RCC 7860 (cell line): ENCODE measurements at regions not wholly inside any gene's neighbourhood (a gene's known extent, or its start where the extent isn't known, plus 50 kb on each side); places are given as distances from the start of the nearest gene placed in this dataset.

Experiments
- DNase-seq: peaks from one replicate; pipeline ENCODE4 v3.0.0-alpha.2; 2015; ENCODE audit warnings: low spot score
- FAIRE-seq: peaks from 2 replicates; lab custom pipeline; 2012; peaks lifted over from hg19 to GRCh38; lab: Jason Lieb, UNC

DNA sequence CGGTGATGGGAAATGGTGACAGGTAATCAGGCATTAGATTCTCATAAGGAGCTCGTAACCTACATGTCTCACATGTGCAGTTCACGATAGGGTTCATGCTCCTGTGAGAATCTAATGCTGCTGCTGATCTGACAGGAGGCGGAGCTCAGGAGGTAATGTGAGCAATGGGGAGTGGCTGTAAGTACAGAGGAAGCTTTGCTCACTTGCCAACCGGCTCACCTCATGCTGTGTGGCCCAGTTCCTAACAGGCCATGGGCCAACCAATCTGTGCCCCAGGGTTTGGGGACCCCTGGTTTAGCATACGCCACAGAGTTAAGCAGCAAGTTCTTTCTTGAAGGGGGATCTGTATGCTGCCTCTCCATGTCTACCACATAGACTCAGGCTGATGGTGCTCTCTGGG lies 133.1 kb downstream of the IQUB start:
- FAIRE-seq: no peak
- DNase-seq: no peak

DNA sequence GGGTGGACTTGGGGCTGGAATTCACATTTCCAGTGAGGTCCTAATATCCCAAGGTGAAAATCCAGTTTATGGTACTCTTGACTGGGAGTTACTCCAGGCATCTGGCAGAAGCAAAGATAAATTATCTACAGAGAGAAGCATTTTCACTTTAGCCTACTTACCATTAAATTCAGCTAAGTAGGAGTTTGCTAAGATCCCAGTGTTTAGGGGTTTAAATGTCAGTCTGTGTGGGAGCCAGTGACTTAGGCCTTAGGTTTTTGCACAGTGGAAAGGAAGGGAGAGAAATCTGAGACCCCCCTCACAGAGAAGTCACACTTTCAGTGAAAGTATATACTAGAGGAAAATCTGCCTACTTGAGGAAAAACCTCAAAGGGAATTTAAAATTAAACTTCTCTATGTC lies 134.2 kb downstream of the IQUB start:
- DNase-seq: no peak
- FAIRE-seq: no peak

- FAIRE-seq (no peak), DNase-seq (no peak)
Observed at GRCh38 chr7:123398921-123399320, 135.5 kb downstream of the IQUB start.

- DNase-seq: no peak
- FAIRE-seq: no peak
Observed at GRCh38 chr7:123397746-123398338, 136.6 kb downstream of the IQUB start.

GRCh38 chr7:123393623-123394022 lies 140.8 kb downstream of the IQUB start:
- FAIRE-seq: no peak
- DNase-seq: no peak

GRCh38 chr7:123372368-123372767 lies 162.0 kb downstream of the IQUB start:
- FAIRE-seq (no peak), DNase-seq (no peak)

GRCh38 chr7:123367484-123368122 lies 166.8 kb downstream of the IQUB start:
- DNase-seq: peak; percentile 38
- FAIRE-seq: peak; percentile 58

DNA sequence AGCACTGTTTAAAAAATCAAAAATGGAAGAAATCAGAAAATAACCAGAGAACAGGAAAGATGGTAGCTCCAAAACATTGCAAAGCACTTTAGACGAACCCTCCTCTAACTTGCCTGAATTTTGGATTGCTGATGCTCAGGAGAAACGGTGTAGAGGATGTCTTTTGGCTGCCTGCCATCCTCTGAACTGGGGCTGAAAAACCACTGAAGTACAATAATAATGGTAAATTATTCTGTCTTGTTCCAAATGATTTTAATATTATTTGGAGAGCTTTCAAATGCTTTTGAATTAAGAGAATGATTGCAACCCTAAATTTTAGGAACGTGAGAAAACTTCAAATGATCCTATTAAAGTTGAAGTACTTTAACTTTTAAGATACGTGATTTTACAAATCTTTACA lies 167.3 kb upstream of the SLC13A1 start:
- DNase-seq: no peak
- FAIRE-seq: no peak

DNA sequence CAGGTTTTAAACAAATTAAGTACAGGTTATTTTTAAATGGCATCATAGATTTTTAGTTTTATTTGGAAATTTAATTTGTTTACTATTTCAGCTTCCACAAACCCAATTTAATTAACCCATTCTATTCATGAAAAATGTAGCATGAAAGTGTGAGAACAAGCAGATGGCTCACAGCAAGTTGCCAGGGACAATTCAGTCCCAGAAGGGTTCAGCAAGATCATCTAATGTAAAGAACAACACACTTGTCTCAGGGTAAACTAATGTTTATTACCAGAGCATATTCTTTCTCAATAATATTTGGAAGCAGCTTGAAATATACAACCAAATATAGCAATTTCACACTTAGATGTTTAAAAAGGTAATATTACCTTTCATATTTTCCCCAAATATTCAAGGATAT lies 166.9 kb upstream of the SLC13A1 start:
- FAIRE-seq (no peak), DNase-seq (no peak)

GRCh38 chr7:123360631-123361030 lies 160.9 kb upstream of the SLC13A1 start:
- DNase-seq (no peak), FAIRE-seq (no peak)

GRCh38 chr7:123355576-123356190 lies 155.9 kb upstream of the SLC13A1 start:
- no peak for FAIRE-seq
- peak; percentile 49 for DNase-seq

GRCh38 chr7:123352973-123353372 lies 153.2 kb upstream of the SLC13A1 start:
- FAIRE-seq (peak; percentile 76), DNase-seq (peak; percentile 41)

- FAIRE-seq (peak; percentile 76), DNase-seq (peak; percentile 41)
Observed at GRCh38 chr7:123351516-123352505, 152.0 kb upstream of the SLC13A1 start.

- FAIRE-seq (no peak), DNase-seq (no peak)
Observed at GRCh38 chr7:123351027-123351426, 151.3 kb upstream of the SLC13A1 start.

DNA sequence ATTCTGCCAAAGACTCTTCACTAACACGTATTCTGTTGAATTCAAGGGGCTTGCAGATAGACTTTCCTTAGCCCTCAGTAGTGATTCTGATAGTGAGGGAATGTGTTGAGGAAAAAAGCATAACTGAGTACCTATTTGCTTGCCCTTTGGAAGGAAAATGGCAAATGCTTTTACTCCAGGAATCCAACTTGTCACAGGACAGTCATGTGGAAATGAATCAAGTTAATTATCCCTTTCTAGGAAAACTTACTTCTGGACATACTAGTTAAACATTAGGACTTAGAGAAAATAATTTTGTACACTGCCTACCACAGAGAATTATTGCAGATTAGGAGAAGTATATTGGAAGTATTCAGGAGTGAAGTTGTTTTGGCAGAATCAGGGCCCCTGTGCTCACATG lies 148.9 kb upstream of the SLC13A1 start:
- DNase-seq (no peak), FAIRE-seq (no peak)

GRCh38 chr7:123346766-123347165 lies 147.0 kb upstream of the SLC13A1 start:
- no peak for DNase-seq
- FAIRE-seq: no peak

GRCh38 chr7:123343611-123344010 lies 143.8 kb upstream of the SLC13A1 start:
- FAIRE-seq: no peak
- no peak for DNase-seq

- no peak for FAIRE-seq
- no peak for DNase-seq
Observed at GRCh38 chr7:123341102-123341501, 141.3 kb upstream of the SLC13A1 start.

DNA sequence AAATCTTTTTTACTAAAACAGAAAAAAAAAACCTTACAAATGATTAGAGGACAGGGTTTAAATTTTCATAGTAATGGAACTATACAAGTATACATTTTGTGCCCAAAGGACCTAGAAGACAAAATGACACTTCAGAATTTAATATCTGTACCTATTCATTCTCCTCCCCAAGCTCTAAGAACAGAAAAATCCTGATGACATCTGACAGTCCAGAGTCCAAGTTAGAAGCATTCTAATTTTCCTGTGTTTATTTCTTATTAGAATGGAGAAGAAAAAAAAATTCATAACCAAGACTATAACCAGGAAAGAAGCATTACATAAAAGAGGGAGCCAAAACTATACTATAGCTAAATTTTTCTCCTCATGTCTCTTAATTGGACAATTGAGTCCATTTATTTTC lies 138.9 kb upstream of the SLC13A1 start:
- FAIRE-seq (no peak), DNase-seq (no peak)

GRCh38 chr7:123329988-123330643 lies 130.3 kb upstream of the SLC13A1 start:
- no peak for FAIRE-seq

GRCh38 chr7:123327661-123328060 lies 127.9 kb upstream of the SLC13A1 start:
- no peak for FAIRE-seq
- DNase-seq: peak; percentile 40

More at GRCh38 chr7:123329988-123330643, 130.3 kb upstream of the SLC13A1 start:
- no peak for DNase-seq
